PC-9 (cell line): ENCODE measurements at regions not wholly inside any gene's neighbourhood (a gene's known extent, or its start where the extent isn't known, plus 50 kb on each side); places are given as distances from the start of the nearest gene placed in this dataset.

ENCODE experiments used
- BruUV-seq: library from RNA; stranded (reverse); fragments of 400-500 nt; replicated peaks from 2 replicates; lab custom pipeline; 2021; lab: Mats Ljungman, UMichigan
- CTCF ChIA-PET: fragments of 300-600 bp; sonication (Branson Sonifier 250); formaldehyde crosslinking; loops from one replicate; lab custom pipeline; 2022; ENCODE audit warnings: antibody characterized with exemption; lab: Charles Lee
- POLR2A ChIA-PET: fragments of 300-600 bp; sonication (Branson Sonifier 250); formaldehyde crosslinking; loops from one replicate; lab custom pipeline; 2022; ENCODE audit warnings: antibody characterized with exemption; ENCODE audit not compliant: unreplicated experiment; lab: Charles Lee
- DNase-seq, 2 experiments: peaks; one replicate each; pipeline versions ENCODE4 v3.0.0 to v3.0.0-alpha.2; 2015 to 2022; ENCODE audit warnings: mixed read lengths in 1 of 2
- H2AFZ ChIP-seq: fragments of 200-600 bp; sonication (generic); 2 replicates; pipeline ENCODE4 v1.8.1; 2017; ENCODE audit warnings: antibody characterized with exemption
- H3F3A ChIP-seq: fragments of 200-600 bp; sonication (generic); 2 replicates; pipeline ENCODE4 v1.8.1; 2017; ENCODE audit warnings: antibody characterized with exemption, mild to moderate bottlenecking, low read depth; ENCODE audit not compliant: insufficient read depth
- H3K27ac ChIP-seq: fragments of 200-600 bp; sonication (generic); 2 replicates; pipeline ENCODE4 v1.6.1; 2016; ENCODE audit warnings: mixed run types
- H3K27me3 ChIP-seq: fragments of 200-600 bp; sonication (generic); 2 replicates; pipeline ENCODE4 v1.6.1; 2016; ENCODE audit warnings: low read depth, mixed run types; ENCODE audit not compliant: insufficient read depth
- H3K36me3 ChIP-seq: fragments of 200-600 bp; sonication (generic); 2 replicates; pipeline ENCODE4 v1.6.1; 2016; ENCODE audit warnings: low read depth, mixed run types
- H3K4me1 ChIP-seq: fragments of 200-600 bp; sonication (generic); replicated peaks from 2 replicates; pipeline ENCODE4 v1.6.1; 2016; ENCODE audit warnings: mixed run types; ENCODE audit not compliant: insufficient read depth
- H3K4me2 ChIP-seq: fragments of 200-600 bp; sonication (generic); 2 replicates; pipeline ENCODE4 v1.6.1; 2017; ENCODE audit warnings: mixed run types
- H3K4me3 ChIP-seq: fragments of 200-600 bp; sonication (generic); 2 replicates; pipeline ENCODE4 v1.6.1; 2016; ENCODE audit warnings: mixed run types
- H3K79me2 ChIP-seq: fragments of 200-600 bp; sonication (generic); 2 replicates; pipeline ENCODE4 v1.6.1; 2017; ENCODE audit warnings: low read depth, mixed run types
- H3K9me2 ChIP-seq: fragments of 200-600 bp; sonication (generic); 2 replicates; pipeline ENCODE4 v1.8.1; 2017; ENCODE audit warnings: mild to moderate bottlenecking; ENCODE audit not compliant: insufficient read depth
- H3K9me3 ChIP-seq: fragments of 200-600 bp; sonication (generic); 2 replicates; pipeline ENCODE4 v1.8.1; 2016; ENCODE audit warnings: low read depth; ENCODE audit not compliant: insufficient read depth
- H4K20me1 ChIP-seq: fragments of 200-600 bp; sonication (generic); 2 replicates; pipeline ENCODE4 v1.8.1; 2017; ENCODE audit not compliant: insufficient read depth
- CTCF ChIP-seq: fragments of 200-600 bp; sonication (generic); conservative IDR thresholded peaks from 2 replicates; pipeline ENCODE4 v1.6.1; 2017; ENCODE audit warnings: mixed run types, antibody characterized with exemption, mild to moderate bottlenecking, moderate library complexity
- EZH2 ChIP-seq: fragments of 200-600 bp; sonication (generic); IDR thresholded peaks from 2 replicates; pipeline ENCODE4 v1.8.0; 2017; ENCODE audit warnings: antibody characterized with exemption, low read depth
- intact Hi-C: fragments of 100-400 bp; cut with micrococcal nuclease; formaldehyde crosslinking; loops from one replicate; pipeline ENCODE4 v1.10.0; 2022; ENCODE audit not compliant: unreplicated experiment

DNA sequence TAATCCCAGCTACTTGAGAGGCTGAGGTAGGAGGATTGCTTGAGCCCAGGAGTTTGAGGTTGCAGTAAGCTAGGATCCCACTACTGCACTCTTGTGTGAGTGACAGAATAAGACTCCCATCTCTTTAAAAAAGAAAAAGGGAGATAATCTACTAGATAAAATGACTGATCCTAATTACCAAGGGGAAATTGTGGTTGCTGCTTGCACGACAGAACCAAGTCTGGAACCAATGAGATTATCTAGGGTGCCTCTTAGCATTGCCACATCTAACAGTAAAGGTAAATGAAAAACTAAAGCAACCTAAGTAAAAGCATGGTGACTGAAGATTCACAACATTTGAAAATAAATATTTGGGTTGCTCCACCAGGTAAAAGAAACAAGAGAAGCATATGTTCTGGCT, 185.1 kb downstream of the PDHA2 start:
- TF ChIP-seq EZH2, result no peak
- H2AFZ ChIP-seq, result no peak overlapping the region
- no peaks in the 10 kb centered on the region for H3K4me1 ChIP-seq
- BruUV-seq, result no TSS peak
- DNase-seq, result no peak
- no peaks in the 10 kb centered on the region for H3F3A ChIP-seq
- POLR2A ChIA-PET, result no interaction called here
- H3K27me3 ChIP-seq, result no peaks in the 10 kb centered on the region
- no peaks in the 10 kb centered on the region for H3K79me2 ChIP-seq
- H4K20me1 ChIP-seq, result no peaks in the 10 kb centered on the region
- H3K4me3 ChIP-seq, result no peak overlapping the region
- H3K27ac ChIP-seq, result no peak overlapping the region
- CTCF ChIA-PET, result no interaction called here
- intact Hi-C loops, result no loop called here
- no peaks in the 10 kb centered on the region for H3K36me3 ChIP-seq
- H3K9me3 ChIP-seq, result no peaks in the 10 kb centered on the region
- no peak overlapping the region for H3K4me2 ChIP-seq
- H3K9me2 ChIP-seq, result no peaks in the 10 kb centered on the region

GRCh38 chr4:96035727-96036126, 195.8 kb downstream of the PDHA2 start:
- Histone ChIP-seq H3K9me3 (no peaks in the 10 kb centered on the region), H3K36me3 (no peaks in the 10 kb centered on the region), H3K4me1 (no peaks in the 10 kb centered on the region), H3K4me2 (no peak overlapping the region), H3K4me3 (no peak overlapping the region), H3F3A (no peaks in the 10 kb centered on the region), H2AFZ (no peak overlapping the region), H4K20me1 (no peaks in the 10 kb centered on the region), H3K27me3 (no peaks in the 10 kb centered on the region), H3K79me2 (no peaks in the 10 kb centered on the region), H3K27ac (no peak overlapping the region), H3K9me2 (no peaks in the 10 kb centered on the region)
- BruUV-seq, result no TSS peak
- POLR2A ChIA-PET, result no interaction called here
- DNase-seq, result no peak
- TF ChIP-seq CTCF, result peak; percentile 30; the same call in 1 of the 2 replicates
- no peak for TF ChIP-seq EZH2
- CTCF ChIA-PET, result no interaction called here
- intact Hi-C loops, result no loop called here

DNA sequence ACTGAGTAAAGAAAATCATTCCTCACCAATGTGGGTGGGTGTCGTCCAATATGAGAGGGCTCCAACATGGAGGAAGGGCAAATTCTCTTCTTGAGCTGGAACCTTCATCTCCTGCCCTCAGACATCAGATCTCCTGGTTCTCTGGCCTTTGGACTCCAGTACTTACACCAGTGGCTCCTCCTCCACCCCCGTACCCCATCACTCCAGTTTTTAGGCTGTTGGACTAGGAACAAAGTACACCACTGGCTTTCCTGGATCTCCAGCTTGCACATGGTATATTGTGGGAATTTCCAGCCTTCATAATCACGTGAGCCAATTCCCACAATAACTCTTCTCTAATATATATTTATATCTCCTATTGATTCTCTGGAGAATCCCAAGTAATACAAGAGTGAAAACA, 196.9 kb downstream of the PDHA2 start:
- no peaks in the 10 kb centered on the region for H3K79me2 ChIP-seq
- H3F3A ChIP-seq, result no peaks in the 10 kb centered on the region
- CTCF ChIA-PET, result no interaction called here
- H3K4me1 ChIP-seq, result no peaks in the 10 kb centered on the region
- no peaks in the 10 kb centered on the region for H3K9me2 ChIP-seq
- no peaks in the 10 kb centered on the region for H3K27me3 ChIP-seq
- H3K4me2 ChIP-seq, result no peak overlapping the region
- intact Hi-C loops, result no loop called here
- H4K20me1 ChIP-seq, result no peaks in the 10 kb centered on the region
- H3K9me3 ChIP-seq, result no peaks in the 10 kb centered on the region
- no TSS peak for BruUV-seq
- no peak overlapping the region for H3K27ac ChIP-seq
- H2AFZ ChIP-seq, result no peak overlapping the region
- no peaks in the 10 kb centered on the region for H3K36me3 ChIP-seq
- DNase-seq, result no peak
- TF ChIP-seq CTCF, result no peak
- no peak for TF ChIP-seq EZH2
- POLR2A ChIA-PET, result no interaction called here
- no peak overlapping the region for H3K4me3 ChIP-seq

GRCh38 chr4:96037705-96038104, 197.8 kb downstream of the PDHA2 start:
- TF ChIP-seq EZH2 (no peak), CTCF (no peak)
- Histone ChIP-seq H3K4me3 (no peak overlapping the region), H2AFZ (no peak overlapping the region), H3K27me3 (no peaks in the 10 kb centered on the region), H3K4me2 (no peak overlapping the region), H3K9me3 (no peaks in the 10 kb centered on the region), H3K79me2 (no peaks in the 10 kb centered on the region), H3F3A (no peaks in the 10 kb centered on the region), H3K36me3 (no peaks in the 10 kb centered on the region), H3K9me2 (no peaks in the 10 kb centered on the region), H3K27ac (no peak overlapping the region), H3K4me1 (no peaks in the 10 kb centered on the region), H4K20me1 (no peaks in the 10 kb centered on the region)
- BruUV-seq, result no TSS peak
- ChIA-PET CTCF (no interaction called here), POLR2A (no interaction called here)
- intact Hi-C loops, result no loop called here
- no peak for DNase-seq
